Ishikawa (cell line): ENCODE measurements at regions not wholly inside any gene's neighbourhood (a gene's known extent, or its start where the extent isn't known, plus 50 kb on each side); places are given as distances from the start of the nearest gene placed in this dataset.

Source experiments
- EP300 ChIP-seq: IDR thresholded peaks from 2 replicates; pipeline ENCODE4 v1.6.1; 2012; ENCODE audit warnings: borderline replicate concordance
- FOXM1 ChIP-seq: IDR thresholded peaks from 2 replicates; pipeline ENCODE4 v1.6.1; 2012; ENCODE audit warnings: low read depth, borderline replicate concordance
- NFIC ChIP-seq: IDR thresholded peaks from 2 replicates; pipeline ENCODE4 v1.6.1; 2012
- REST ChIP-seq: IDR thresholded peaks from 2 replicates; pipeline ENCODE4 v1.6.1; 2012; ENCODE audit warnings: low read depth, mild to moderate bottlenecking
- TAF1 ChIP-seq: IDR thresholded peaks from 2 replicates; pipeline ENCODE4 v1.6.1; 2012; ENCODE audit warnings: low read depth, mild to moderate bottlenecking
- TEAD4 ChIP-seq: IDR thresholded peaks from 2 replicates; pipeline ENCODE4 v1.6.1; 2012
- USF1 ChIP-seq: IDR thresholded peaks from 2 replicates; pipeline ENCODE4 v1.6.1; 2012
- YY1 ChIP-seq: IDR thresholded peaks from 2 replicates; pipeline ENCODE4 v1.6.1; 2012; ENCODE audit warnings: low read depth
- ZBTB7A ChIP-seq: IDR thresholded peaks from 2 replicates; pipeline ENCODE4 v1.6.1; 2012; ENCODE audit warnings: low read depth

GRCh38 chr3:137224464-137224863 is 266.7 kb downstream of the IL20RB start:
- TF ChIP-seq TAF1: no peak
- TF ChIP-seq TEAD4: no peak
- TF ChIP-seq ZBTB7A: no peak
- TF ChIP-seq FOXM1: no peak
- no peak for TF ChIP-seq REST
- TF ChIP-seq YY1: no peak
- no peak for TF ChIP-seq EP300
- TF ChIP-seq NFIC: no peak
- no peak for TF ChIP-seq USF1
